GM21423 (cell line): ENCODE measurements at regions not wholly inside any gene's neighbourhood (a gene's known extent, or its start where the extent isn't known, plus 50 kb on each side); places are given as distances from the start of the nearest gene placed in this dataset.
A peak's percentile ranks its signal among the peaks of the same experiment; 100 is the strongest.

ENCODE experiments used
- ATAC-seq: cut with Tn5 transposase; IDR thresholded peaks from one replicate; pipeline ENCODE4 v1.9.1; 2021; ENCODE audit warnings: mild to moderate bottlenecking, moderate library complexity; ENCODE audit not compliant: unreplicated experiment

DNA sequence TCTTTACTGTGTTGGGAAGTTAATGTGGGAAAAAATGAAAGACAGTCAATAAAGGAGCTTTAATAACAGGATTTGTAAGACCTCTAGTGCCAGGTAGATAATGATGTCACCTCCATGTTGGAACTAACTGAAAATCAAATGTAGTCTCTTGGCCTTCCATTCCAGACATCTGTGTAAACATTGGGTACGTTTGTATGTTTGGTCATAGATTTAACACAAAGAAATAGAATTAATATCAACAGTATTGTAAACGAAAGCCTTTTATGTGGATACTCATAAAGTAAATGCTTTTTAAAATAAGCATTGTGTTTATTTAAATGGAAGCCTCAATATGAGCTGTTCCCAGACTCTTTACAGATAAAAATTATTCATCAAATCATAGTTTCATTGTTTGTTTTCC, 605.7 kb downstream of the METTL15 start:
- ATAC-seq, result no peak

DNA sequence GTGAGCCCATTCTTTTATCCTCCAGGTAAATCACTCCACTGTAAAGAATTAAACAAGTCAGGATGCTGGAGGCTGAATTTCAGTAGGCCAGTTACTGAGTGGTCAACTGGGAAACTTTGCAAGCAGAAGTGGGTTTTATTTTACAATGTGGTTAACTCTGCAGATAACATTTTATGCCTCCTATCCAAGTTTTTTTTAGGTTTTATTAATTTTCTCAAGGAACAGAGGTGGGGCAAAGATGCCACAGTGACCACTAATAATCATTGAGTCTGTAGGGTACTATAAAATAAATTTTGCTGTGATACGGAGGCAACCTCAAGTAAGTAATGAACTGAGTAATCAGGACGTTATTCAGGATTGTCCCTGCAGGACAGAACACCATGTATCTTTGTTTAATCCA, 599.9 kb downstream of the METTL15 start:
- ATAC-seq, result no peak

DNA sequence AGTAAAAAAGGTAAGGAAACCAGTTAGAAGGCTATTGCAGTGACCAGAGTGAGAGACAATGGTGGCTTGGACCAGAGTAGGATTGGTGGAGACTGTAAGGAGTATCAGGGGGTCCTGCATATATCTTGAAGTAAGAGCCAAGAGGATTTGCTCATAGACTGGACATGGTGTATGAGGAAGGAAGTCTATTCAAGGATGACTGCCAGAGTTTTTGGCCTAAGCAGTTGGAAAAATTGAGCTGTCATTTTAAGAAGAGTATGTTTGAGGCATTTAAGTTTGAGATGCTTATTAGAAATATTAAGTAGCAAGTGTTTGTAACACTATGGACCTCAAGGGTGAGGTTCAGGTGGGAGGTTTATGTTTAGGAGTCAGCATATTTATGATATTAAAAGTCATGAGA, 596.6 kb downstream of the METTL15 start:
- no peak for ATAC-seq

DNA sequence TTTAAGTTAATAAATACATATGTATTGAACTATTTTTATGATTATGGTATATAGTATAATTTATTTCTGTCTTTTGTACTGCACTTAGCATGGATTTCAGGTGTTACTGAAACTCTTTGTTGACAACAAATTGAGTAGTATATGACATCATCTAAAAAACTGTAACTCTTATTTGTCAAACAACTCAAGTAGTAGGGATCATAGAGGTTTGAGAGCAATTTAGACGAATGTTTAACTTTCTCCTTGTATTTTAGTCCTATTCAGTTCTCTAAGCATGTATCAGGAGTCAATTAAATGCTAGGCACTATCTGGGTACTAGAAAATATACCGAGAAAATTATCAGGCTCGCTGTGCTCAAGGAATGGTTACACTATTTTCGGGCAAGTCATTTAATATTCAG, 595.2 kb downstream of the METTL15 start:
- ATAC-seq, result no peak

DNA sequence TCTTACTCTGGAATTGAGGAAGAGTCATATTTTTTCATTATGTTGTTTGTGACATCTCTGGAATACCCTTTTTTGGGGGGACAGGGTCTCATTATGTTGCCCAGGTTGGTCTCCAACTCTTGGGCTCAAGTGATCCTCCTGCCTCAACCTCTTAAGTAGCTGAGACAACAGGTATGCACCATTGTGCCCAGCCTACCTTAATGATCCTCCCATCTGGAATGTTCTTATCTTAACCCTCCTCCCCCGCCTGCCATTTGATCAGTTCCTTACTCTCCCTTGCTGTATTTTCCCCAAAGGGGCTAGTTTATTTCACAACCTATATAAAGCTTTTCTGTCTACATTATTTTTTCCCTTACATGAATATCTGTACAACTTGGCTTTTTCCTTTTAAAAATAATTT, 594.7 kb downstream of the METTL15 start:
- no peak for ATAC-seq

DNA sequence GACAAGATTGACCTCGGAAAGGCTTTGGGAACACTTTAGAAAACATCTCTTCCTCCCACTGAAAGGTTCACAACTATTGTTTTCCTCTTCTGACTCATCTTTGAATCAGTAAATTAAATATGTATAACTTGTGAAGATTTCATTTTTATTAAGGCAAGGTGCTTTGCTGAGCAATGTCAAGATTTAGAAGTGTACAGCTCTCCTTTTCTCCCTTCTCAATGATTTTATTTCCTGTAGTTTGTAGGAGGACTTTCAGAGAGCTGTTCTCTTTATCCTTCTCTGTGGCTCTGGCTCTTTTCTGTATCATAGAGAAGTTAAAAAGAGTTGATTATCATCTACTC, 594.2 kb downstream of the METTL15 start:
- ATAC-seq, result no peak

DNA sequence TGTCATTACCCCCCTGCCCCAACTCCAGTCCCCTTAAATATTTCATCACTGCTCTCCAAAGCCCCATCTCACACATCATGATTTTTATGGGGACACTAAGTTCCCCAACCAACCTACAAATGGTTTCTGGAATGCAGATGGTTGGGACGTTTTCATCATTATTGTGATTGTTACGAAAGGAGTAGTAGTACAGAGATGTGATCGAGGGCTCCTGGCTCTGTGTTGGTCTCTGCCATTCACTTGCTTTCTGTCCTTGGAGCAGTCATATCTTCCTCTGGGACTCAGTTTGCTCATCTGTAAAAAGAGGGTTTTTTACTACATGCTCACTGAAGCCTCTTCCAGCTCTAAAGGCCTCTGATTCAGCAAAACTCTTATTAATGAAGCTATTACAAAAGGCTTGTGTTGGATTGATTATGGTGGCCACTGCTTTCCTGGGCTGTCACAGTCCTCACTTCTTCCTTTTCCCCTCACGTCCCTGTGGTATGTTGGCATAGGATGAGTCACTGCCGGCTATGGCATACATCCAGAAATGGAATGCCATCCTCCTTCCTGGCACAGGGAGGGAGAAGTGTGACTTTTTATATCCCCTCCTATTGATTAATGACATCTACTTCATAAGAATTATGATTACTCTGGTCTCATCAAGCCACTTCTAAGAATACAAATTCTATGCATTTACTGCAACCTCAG, 593.7 kb downstream of the METTL15 start:
- no peak for ATAC-seq

DNA sequence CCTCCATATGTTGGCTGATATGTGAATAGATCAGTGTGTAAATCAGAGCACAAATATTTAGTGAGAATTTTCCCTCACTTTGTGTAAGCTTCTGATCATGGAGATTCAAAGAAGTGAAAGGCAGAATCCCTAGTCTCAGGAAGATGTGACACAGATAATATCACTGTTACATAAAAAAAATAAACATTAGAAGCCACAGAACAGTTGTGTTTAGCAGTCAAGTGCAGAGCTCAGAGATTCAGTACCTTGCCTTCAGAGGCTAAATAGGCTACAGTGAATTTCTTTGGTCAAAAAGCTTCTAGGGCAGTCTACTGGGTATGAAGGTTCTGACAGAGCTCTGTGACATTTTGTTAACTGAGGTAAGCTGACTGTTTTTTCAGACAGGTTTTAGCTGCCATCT, 591.5 kb downstream of the METTL15 start:
- no peak for ATAC-seq

DNA sequence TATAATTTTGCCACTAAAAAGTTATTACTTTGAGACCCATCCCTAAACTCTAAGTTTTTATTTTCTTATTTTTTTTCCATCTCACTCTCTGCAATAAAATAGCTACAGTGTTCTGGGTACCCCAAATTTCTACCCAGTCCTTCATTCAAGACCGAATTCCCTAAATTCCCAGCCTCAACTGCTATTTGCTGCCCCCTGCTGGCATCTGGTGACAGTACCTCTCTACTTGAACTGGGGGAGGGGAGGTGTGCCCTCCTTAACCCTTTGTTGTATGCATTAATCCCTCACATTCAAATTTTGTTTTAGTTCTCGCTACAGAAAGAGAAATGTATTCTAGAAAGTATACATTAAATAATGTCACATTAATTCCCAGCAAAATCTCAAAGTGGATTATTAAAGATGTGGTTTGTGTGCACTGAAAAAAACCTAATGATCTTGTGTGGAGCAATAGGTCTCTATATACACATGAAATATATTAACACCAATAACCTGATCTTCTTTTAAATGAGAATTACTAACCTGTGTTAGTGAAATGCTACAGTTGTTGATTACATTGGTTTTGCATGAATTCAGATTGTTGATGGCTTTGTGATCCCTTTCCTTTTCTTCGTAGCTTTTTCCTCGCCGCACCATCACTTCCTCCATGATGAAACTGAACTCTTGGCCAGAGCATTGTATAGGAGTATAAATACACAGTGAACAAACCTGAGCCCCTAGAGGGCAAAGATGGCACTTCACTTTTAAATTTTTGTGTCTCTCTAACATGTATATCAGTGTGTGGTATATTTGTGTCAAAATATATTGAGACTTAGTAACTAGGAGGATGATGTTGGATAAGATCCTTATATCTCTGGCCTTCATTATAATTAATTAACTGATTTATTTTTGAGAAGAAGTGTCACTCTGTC, 590.0 kb downstream of the METTL15 start:
- peak; percentile 56 for ATAC-seq

DNA sequence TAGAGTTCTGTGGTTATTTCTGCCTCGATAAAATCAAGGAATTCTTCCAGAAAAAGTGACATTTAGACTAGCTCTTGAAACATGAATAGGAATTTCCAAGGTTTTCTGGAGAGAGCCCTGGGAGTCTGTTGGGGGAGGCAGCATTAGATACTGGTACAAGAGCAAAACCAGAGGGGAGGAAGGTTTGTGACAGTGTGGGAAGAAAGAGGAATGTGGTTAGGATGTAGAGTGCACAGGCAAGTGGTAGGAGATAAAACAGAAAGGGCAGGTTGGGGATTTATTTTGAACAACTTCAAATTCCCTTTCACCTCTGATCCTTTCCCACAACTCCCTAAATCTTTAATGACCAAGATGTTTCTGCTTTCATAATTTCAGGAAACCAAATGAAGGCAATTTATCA, 588.4 kb downstream of the METTL15 start:
- ATAC-seq, result no peak

DNA sequence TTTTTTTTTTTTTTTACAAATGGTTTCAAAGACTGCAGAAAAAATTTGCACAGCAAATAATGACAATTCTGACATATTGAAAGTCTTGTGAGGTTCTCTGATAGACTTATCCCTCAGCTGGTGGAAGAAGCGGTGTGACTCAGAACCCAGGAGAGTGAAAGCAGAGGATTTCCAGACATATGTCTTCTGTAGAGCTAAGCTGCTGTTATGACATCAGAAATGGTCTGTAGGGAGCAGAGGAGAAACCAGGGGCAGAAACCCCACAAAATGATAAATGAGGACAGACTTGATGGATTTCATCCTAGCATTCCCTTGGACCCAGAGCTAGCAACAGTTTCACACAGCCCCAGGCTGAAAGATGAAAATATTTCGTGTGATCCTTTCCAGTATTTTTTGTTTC, 582.6 kb downstream of the METTL15 start:
- ATAC-seq, result no peak

DNA sequence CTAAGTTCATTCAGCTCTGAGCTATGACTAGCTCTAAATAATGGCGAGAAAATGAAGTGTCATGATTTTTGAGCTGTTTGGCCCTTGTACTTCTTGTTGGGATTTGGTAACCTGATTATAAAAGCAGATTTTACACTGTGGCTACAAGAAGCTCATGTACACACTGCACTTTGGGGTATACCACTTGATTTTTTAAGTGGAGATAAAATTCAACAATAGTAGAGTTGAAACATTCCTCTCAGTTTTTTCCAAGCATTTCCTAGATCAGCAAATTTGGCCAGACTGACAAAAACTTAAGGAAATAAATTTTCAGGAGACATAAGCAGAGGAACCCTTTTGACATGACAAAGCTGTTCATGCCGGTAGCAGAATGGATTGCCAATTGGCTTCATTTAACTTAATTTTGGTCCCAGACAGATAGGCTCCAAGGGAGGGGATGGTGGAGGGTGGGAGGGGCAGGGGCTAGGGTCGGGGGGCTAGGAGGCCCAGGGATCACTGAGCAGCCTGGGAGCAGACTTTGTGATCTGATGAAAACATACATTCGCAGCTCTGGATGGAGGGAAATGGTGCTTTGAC, 575.9 kb downstream of the METTL15 start:
- ATAC-seq, result no peak

DNA sequence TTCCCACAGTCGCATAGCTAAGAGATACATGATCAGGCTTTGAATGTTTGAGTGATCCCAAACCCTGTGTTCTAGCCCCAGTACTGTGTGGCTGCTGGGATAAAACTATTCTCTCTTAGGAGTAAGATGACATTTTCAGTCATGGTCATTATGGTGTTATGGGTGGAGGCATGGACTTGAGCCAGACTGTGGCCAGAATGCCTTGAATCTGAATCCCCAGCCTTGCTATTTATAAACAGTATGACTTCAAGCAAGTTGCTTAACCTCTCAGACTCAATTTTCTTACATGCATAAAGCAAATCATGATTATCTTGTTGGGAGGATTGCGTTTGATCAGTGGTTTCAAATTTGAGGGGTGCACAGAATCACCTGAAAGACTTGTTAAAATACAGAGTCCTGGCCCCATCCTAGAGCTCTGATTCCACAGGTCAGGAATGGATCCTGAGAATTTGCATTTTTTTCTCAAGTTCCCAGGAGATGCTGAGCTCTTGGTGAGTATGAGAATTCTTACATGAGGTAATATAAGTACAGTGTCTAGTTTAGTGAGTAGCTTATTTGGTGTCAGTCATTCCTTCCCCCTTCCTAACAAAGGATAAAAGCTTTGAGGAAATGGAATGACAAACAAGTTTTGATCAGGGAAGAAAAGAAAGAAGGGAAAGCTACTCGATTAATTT, 571.7 kb downstream of the METTL15 start:
- ATAC-seq, result no peak

DNA sequence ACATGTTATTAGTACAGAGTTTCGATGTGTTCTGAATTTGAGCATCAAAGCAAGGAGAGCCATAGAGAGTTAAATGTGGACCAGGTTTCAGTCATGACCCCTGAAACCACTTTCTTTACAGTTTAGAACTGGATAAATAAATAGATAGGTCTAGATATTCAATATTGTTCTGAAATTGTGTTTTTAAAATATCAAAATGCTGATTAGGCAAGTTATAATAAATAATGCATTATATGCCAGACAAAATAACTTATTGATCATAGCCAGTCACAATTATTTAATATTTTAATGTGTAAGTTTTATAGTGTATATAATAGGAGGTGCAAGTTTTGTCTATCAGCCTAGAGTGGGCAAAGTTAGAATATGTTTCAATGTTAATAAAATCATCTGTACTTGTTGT, 569.5 kb downstream of the METTL15 start:
- no peak for ATAC-seq

DNA sequence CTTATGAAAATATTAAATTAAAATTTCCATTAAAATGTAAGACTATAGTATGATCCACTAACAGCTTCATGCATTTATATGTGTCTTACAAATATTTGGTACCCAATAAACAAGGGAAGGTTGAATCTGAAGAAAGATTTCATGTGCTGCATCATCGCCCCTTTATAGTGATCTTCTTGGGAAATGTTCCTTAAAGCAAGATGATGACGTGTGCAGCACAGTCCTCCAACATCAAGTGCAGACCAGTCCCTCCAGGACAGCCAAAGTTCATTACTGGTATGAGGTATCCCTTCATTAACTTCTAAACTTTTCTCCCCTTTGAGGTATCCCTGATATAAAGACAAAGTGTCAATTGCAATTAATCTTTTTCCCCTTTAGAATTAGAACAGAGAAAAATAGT, 567.0 kb downstream of the METTL15 start:
- no peak for ATAC-seq

DNA sequence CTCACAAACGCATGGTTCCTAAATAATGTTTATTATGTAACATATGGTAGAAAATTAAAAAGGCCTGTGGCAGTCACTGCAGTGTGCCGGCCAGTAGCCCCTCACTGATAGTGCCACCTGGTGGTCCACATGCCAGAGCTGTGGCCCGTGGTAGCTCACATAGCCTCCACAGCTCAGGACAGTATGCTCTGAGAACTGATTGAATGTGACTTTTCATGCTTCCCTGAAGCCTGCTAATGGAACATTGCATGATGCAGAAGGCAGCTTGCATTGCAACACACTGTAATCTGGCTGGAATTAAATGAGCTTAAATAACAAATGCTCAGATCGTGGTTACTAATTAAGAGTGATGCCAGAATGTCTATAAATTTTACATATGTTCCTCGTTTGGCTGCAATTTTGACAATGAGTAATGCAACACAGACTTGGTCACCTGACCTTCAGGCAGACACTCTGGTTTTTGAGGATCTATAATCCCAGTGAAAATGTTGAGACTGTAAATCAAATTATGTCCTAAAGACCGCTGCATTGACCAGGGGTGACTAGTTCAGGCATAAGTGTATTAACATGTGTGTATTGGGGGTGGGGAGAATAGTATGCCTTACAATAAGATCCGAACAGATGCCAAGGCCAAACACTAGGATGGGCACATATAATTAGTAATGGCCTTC, 566.4 kb downstream of the METTL15 start:
- ATAC-seq, result no peak

DNA sequence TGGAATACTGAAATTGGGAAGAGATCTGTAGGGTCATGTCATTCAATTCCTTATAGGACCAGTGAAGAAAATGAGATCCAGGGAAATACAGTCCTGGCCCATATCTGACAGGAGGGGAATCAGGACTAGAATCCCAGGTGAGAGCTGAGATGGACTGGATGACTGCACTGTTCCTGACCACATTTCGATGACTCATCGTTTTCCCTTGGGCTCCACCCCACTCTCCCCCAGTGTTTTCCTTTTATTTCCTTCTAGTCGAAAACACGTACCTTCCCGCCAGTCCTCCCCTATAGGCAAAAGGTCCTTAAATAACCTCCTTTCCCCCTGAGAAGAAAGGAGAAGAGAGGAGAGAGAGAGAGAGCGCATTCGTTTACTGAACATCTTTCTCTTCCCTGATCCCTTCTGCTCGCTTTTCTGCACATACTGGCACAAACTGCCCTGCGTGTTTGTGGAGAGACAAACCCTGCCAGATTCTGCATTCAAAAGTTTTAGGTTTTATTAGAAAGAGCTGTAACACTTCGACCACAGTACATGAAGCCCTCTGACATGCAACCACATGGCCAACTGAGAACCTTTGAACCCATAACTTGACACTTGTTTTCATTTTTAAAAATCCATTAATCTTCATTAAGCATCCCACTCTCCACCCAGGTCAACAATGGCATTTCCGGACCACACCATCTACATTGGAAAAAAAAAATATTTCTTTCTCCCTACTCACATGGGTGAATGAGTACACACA, 565.7 kb downstream of the METTL15 start:
- ATAC-seq, result no peak

DNA sequence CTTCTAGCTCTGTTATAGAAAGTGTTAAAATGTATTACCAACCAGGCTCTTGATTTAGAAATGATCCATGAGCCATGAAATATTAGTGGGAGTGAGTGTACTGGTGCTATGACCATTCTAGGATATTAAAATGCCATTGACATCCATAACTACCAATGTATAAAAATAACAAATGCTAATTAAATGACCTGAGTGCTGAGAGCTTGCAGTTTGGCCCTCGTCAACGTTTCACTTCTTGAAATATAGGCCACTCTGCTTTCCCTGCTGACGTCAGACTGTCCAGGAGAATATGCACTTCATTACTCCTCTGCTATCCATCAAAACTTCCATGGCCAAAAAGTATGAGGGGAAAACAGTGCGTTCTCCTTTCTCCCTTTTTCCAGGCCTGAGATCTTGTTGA, 563.1 kb downstream of the METTL15 start:
- no peak for ATAC-seq

DNA sequence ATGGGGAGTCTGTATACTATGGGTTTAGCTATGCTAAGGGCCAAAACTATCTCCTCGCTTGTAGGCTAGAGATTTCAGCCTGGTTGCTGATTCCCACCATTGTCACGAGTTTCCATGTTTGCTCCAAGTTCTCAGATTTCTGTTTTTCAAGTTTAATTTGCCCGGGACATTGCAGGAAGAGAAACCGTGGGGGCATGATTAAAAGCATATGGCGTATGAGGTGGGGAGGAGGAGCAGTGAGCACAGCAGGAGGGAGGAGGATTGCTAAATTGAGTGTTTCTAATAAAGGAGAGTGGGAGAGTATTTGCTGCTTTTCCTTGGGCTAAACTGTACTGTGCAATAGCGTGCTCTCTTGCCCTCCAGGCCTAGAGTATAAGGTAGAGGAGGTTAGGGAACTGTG, 558.4 kb downstream of the METTL15 start:
- ATAC-seq, result no peak

DNA sequence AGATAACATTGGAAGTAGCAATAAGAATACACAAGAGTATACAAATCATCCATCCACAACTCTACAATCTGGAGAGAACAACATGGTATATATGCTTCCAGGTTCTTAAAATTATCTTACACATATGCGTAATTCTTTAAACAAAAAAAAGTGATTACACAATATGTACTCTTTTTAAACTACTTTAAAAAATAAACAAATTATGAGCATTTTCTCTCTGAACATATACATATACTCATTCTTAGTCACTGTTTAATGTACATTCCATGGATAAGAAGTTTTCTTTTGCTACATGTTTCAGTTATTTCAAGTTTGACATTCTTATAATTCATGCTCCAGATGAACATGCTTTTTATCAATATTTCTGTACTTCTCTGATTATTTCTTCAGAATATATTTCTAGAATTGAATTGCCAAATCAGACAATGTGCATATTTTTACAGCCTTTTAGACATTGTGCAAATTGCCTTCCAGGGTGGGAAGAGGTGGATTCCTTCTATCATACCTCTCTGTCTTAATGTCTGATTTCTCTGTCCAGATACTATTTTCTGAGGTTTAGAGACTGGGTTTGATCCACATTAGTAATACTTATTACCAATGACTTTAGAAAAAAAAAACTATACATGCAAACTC, 551.6 kb downstream of the METTL15 start:
- no peak for ATAC-seq
